HepG2 (cell line): ENCODE measurements at regions not wholly inside any gene's neighbourhood (a gene's known extent, or its start where the extent isn't known, plus 50 kb on each side); places are given as distances from the start of the nearest gene placed in this dataset.
"Not testable (repeated sequence)": the region's sequence is repeated elsewhere in the genome, so short reads cannot be mapped to it uniquely, and the experiment has no call there.

ENCODE experiments used
- ATAC-seq: fragments of 200-7000 bp; cut with Tn5 transposase; 3 replicates; pipeline ENCODE4 v1.9.1; 2020; ENCODE audit warnings: mild to moderate bottlenecking, moderate library complexity
- BruUV-seq: library from RNA; stranded (reverse); fragments of 400-500 nt; replicated peaks from 2 replicates; lab custom pipeline; 2021; lab: Mats Ljungman, UMichigan
- CTCF ChIA-PET: fragments of 300-600 bp; formaldehyde crosslinking; extraction: SDS; loops from one replicate; lab custom pipeline; 2021; ENCODE audit warnings: low total read pairs, inconsistent platforms, low intra/inter-chr PET ratio; lab: Yijun Ruan, JAX
- POLR2A ChIA-PET: fragments of 350-600 bp; sonication (Branson Sonifier 250); formaldehyde crosslinking; loops from one replicate; lab custom pipeline; 2020; ENCODE audit warnings: antibody characterized with exemption, inconsistent platforms; lab: Yijun Ruan, JAX
- DNase-seq: peaks from one replicate; pipeline ENCODE4 v3.0.0-alpha.2; 2015; ENCODE audit warnings: low spot score
- FAIRE-seq: peaks from 3 replicates; lab custom pipeline; 2011; peaks lifted over from hg19 to GRCh38; lab: Jason Lieb, UNC
- H2AFZ ChIP-seq: one replicate; pipeline ENCODE4 v1.6.1; 2011; ENCODE audit warnings: low read length, inconsistent platforms
- H3K27ac ChIP-seq: fragments of 300-600 bp; 3 replicates; pipeline ENCODE4 v1.8.0; 2011; ENCODE audit warnings: mixed run types, mild to moderate bottlenecking, mixed read lengths, low read length, inconsistent platforms; ENCODE audit not compliant: insufficient read depth; ENCODE audit errors: extremely low read length
- H3K27me3 ChIP-seq, 2 experiments: fragments of 200-600 bp in 1 of 2; 2 replicates in 1 of 2; 3 replicates in 1 of 2; pipeline versions ENCODE4 v1.6.0 to v1.8.0; 2011; ENCODE audit warnings: low read length in 2 of 2, mild to moderate bottlenecking in 2 of 2, moderate library complexity in 2 of 2, inconsistent platforms in 1 of 2; ENCODE audit not compliant: insufficient read depth in 2 of 2, control insufficient read depth in 1 of 2
- H3K36me3 ChIP-seq, 2 experiments: fragments of 200-600 bp in 1 of 2; replicated peaks in 1 of 2; 2 replicates in 1 of 2; 3 replicates in 1 of 2; pipeline versions ENCODE4 v1.5.1 to v1.8.0; 2011; ENCODE audit warnings: low read length in 2 of 2, inconsistent platforms in 1 of 2; ENCODE audit not compliant: insufficient read depth in 2 of 2, control insufficient read depth in 1 of 2
- H3K4me1 ChIP-seq: 2 replicates; pipeline ENCODE4 v1.5.1; 2012; ENCODE audit warnings: low read length, inconsistent platforms; ENCODE audit not compliant: insufficient read depth
- H3K4me2 ChIP-seq: 2 replicates; pipeline ENCODE4 v1.6.0; 2011; ENCODE audit warnings: low read depth, low read length, inconsistent platforms
- H3K4me3 ChIP-seq, 3 experiments: fragments of 200-600 bp in 1 of 3; sonication (generic), shearing (Covaris generic) in 1 of 3; replicated peaks in 1 of 3; 2 replicates each; pipeline ENCODE4 v1.5.1; 2011 to 2016; ENCODE audit warnings: low read length in 3 of 3, inconsistent platforms in 2 of 3, low read depth in 2 of 3, mild to moderate bottlenecking in 2 of 3, control low read depth in 1 of 3, mixed read lengths in 1 of 3; ENCODE audit not compliant: insufficient read depth in 1 of 3
- H3K79me2 ChIP-seq: one replicate; pipeline ENCODE4 v1.6.1; 2011; ENCODE audit warnings: low read length, inconsistent platforms; ENCODE audit not compliant: insufficient read depth
- H3K9ac ChIP-seq: 2 replicates; pipeline ENCODE4 v1.6.0; 2011; ENCODE audit warnings: mild to moderate bottlenecking, low read depth, low read length, inconsistent platforms; ENCODE audit not compliant: insufficient read depth
- H3K9me3 ChIP-seq: 2 replicates; pipeline ENCODE4 v1.5.1; 2012; ENCODE audit warnings: mild to moderate bottlenecking, low read length
- H4K20me1 ChIP-seq: 2 replicates; pipeline ENCODE4 v1.6.0; 2011; ENCODE audit warnings: inconsistent platforms, mild to moderate bottlenecking, low read length, moderate library complexity; ENCODE audit not compliant: insufficient read depth
- BCL6 ChIP-seq: IDR thresholded peaks from 2 replicates; pipeline ENCODE4 v1.6.1; 2016; ENCODE audit warnings: missing genetic modification reagents, missing compliant biosample characterization
- E2F5 ChIP-seq: sonication (generic); formaldehyde crosslinking; conservative IDR thresholded peaks from 2 replicates; pipeline ENCODE4 v1.4.0; 2020; ENCODE audit warnings: missing genetic modification reagents
- SNAPC2 ChIP-seq: sonication (generic); formaldehyde crosslinking; IDR thresholded peaks from 2 replicates; pipeline ENCODE4 v1.8.1; 2022; ENCODE audit warnings: mild to moderate bottlenecking, missing genetic modification reagents
- SSRP1 ChIP-seq: IDR thresholded peaks from 2 replicates; pipeline ENCODE4 v1.6.1; 2016; ENCODE audit warnings: control low read depth
- TBX2 ChIP-seq: sonication (generic); formaldehyde crosslinking; IDR thresholded peaks from 2 replicates; pipeline ENCODE4 v1.5.0; 2020; ENCODE audit warnings: missing genetic modification reagents, mild to moderate bottlenecking, borderline replicate concordance
- ZNF121 ChIP-seq: sonication (generic); formaldehyde crosslinking; IDR thresholded peaks from 2 replicates; pipeline ENCODE4 v1.5.0; 2020; ENCODE audit warnings: mild to moderate bottlenecking, missing genetic modification reagents
- WGBS: methylation state at CpG from one replicate; pipeline ENCODE4 v1.1.6; 2017; ENCODE audit warnings: low lambda C conversion rate; 5-methylcytosine and 5-hydroxymethylcytosine counted together
- in situ Hi-C: cut with HindIII; loops from 2 replicates; pipeline ENCODE4 v1.10.0; 2017; ENCODE audit warnings: low pct_unique_long_range_greater_than_20kb; ENCODE audit not compliant: extremely low pct_ligation_motif_present
- intact Hi-C: fragments of 100-400 bp; cut with micrococcal nuclease; formaldehyde crosslinking; loops from one replicate; pipeline ENCODE4 v1.10.0; 2022; ENCODE audit not compliant: unreplicated experiment
- TF ChIP-seq, protein P1 (sequence below): sonication (generic); formaldehyde crosslinking; IDR thresholded peaks from 2 replicates; pipeline ENCODE4 v1.5.0; 2020; ENCODE audit warnings: missing genetic modification reagents

DNA sequence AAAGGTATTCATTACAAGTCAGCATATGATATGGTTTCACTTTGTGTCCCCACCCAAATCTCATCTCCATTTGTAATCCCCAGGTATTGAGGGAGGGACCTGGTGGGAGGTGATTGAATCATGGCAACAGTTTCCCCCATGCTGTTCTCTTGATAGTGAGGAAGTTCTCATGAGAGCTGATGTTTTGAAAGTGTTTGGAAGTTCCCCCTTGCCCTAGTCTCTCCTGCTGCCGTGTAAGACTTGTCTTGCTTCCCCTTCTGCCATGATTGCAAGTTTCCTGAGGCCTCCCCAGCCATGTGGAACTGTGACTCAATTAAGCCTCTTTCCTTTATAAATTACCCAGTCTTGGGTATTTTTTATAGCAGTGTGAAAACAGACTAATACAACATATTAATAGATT lies 213.7 kb upstream of the ADRA1D start:
- H4K20me1 ChIP-seq, H3K4me3 ChIP-seq, intact Hi-C loops, H3K27ac ChIP-seq, in situ Hi-C loops, H3K4me1 ChIP-seq, H2AFZ ChIP-seq, FAIRE-seq, BruUV-seq, H3K36me3 ChIP-seq, H3K79me2 ChIP-seq, H3K9me3 ChIP-seq, ATAC-seq, CTCF ChIA-PET, POLR2A ChIA-PET, H3K9ac ChIP-seq, DNase-seq, H3K27me3 ChIP-seq, H3K4me2 ChIP-seq: not testable (repeated sequence)
- WGBS, result 0% methylated on average over 1 of the region's 1 CpG

- Histone ChIP-seq H3K79me2 (no peaks in the 10 kb centered on the region), H4K20me1 (no peaks in the 10 kb centered on the region), H2AFZ (no peak overlapping the region), H3K9ac (no peak overlapping the region), H3K27me3 (no peaks in the 10 kb centered on the region), H3K9me3 (no peaks in the 10 kb centered on the region), H3K4me2 (no peak overlapping the region), H3K4me1 (no peaks in the 10 kb centered on the region), H3K36me3 (no peaks in the 10 kb centered on the region), H3K27ac (no peak overlapping the region), H3K4me3 (no peak overlapping the region)
- FAIRE-seq (no peak), DNase-seq (no peak), ATAC-seq (no peak)
- CTCF ChIA-PET, result no interaction called here
- POLR2A ChIA-PET, result no interaction called here
- BruUV-seq, result no TSS peak
- intact Hi-C loops (no loop called here), in situ Hi-C loops (no loop called here)
- no peak for TF ChIP-seq SNAPC2 (CRISPR knock-in tag)
- no peak for TF ChIP-seq SSRP1 (CRISPR knock-in tag)
- TF ChIP-seq E2F5 (CRISPR knock-in tag), result no peak
- TF ChIP-seq ZNF121 (CRISPR knock-in tag), result no peak
- TF ChIP-seq, protein P1, sequence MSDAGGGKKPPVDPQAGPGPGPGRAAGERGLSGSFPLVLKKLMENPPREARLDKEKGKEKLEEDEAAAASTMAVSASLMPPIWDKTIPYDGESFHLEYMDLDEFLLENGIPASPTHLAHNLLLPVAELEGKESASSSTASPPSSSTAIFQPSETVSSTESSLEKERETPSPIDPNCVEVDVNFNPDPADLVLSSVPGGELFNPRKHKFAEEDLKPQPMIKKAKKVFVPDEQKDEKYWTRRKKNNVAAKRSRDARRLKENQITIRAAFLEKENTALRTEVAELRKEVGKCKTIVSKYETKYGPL (CRISPR knock-in tag), result no peak
- TF ChIP-seq TBX2 (CRISPR knock-in tag), result no peak
- no peak for TF ChIP-seq BCL6 (CRISPR knock-in tag)
These were observed 210.0 kb upstream of the ADRA1D start for GRCh38 chr20:4459081-4459480.
